Type B pancreatic cell (in vitro differentiated cells): ENCODE measurements at regions not wholly inside any gene's neighbourhood (a gene's known extent, or its start where the extent isn't known, plus 50 kb on each side); places are given as distances from the start of the nearest gene placed in this dataset.

Experiments
- DNase-seq: peaks from one replicate; pipeline ENCODE4 v3.0.0; 2021; ENCODE audit warnings: mixed read lengths; ENCODE audit not compliant: unreplicated experiment; ENCODE audit errors: extremely low spot score
- H3K27ac Mint-ChIP-seq: 2 replicates; pipeline ENCODE4 v1.8.0; 2021; ENCODE audit warnings: mild to moderate bottlenecking, mixed read lengths
- H3K27me3 Mint-ChIP-seq: 2 replicates; pipeline ENCODE4 v1.8.0; 2021; ENCODE audit warnings: mixed read lengths
- H3K36me3 Mint-ChIP-seq: 2 replicates; pipeline ENCODE4 v1.8.0; 2021; ENCODE audit warnings: mixed read lengths
- H3K4me1 Mint-ChIP-seq: one replicate; pipeline ENCODE4 v1.8.0; 2021; ENCODE audit warnings: mixed read lengths; ENCODE audit not compliant: unreplicated experiment
- H3K4me3 Mint-ChIP-seq: 2 replicates; pipeline ENCODE4 v1.8.0; 2021; ENCODE audit warnings: mild to moderate bottlenecking, mixed read lengths
- H3K9me3 Mint-ChIP-seq: 2 replicates; pipeline ENCODE4 v1.8.0; 2021; ENCODE audit warnings: mixed read lengths
- TF ChIP-seq, protein P1 (sequence below): fragments of 200-600 bp; sonication (generic); conservative IDR thresholded peaks from 2 replicates; pipeline ENCODE4 v1.5.0; 2021; ENCODE audit warnings: antibody characterized with exemption, mild to moderate bottlenecking

DNA sequence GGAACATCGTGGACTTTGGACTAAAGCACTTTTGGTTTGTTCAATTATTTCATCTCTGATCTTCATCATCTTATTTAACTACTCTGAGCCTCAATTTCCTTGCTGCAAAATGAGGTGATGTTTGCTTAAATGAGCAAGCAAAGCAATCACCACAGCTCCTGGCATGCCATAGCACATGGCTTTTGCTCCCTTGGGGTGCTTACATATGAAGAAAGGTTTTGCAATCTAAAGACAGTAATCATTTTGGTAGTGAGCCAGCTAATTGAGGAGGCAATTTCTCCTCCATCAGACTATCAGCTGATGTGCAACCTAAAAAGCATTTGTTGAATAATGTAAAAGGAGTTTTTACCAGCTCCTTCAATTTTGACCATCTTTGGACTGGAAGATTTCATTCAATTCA lies 68.8 kb upstream of the KCNJ15 start:
- no peak overlapping the region for H3K4me3 Mint-ChIP-seq
- H3K4me1 Mint-ChIP-seq: no peaks in the 10 kb centered on the region
- H3K27ac Mint-ChIP-seq: no peak overlapping the region
- peaks cover 8% of the 10 kb centered on the region for H3K9me3 Mint-ChIP-seq
- TF ChIP-seq, protein P1, sequence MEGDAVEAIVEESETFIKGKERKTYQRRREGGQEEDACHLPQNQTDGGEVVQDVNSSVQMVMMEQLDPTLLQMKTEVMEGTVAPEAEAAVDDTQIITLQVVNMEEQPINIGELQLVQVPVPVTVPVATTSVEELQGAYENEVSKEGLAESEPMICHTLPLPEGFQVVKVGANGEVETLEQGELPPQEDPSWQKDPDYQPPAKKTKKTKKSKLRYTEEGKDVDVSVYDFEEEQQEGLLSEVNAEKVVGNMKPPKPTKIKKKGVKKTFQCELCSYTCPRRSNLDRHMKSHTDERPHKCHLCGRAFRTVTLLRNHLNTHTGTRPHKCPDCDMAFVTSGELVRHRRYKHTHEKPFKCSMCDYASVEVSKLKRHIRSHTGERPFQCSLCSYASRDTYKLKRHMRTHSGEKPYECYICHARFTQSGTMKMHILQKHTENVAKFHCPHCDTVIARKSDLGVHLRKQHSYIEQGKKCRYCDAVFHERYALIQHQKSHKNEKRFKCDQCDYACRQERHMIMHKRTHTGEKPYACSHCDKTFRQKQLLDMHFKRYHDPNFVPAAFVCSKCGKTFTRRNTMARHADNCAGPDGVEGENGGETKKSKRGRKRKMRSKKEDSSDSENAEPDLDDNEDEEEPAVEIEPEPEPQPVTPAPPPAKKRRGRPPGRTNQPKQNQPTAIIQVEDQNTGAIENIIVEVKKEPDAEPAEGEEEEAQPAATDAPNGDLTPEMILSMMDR: no peak
- no peaks in the 10 kb centered on the region for H3K36me3 Mint-ChIP-seq
- no peak for DNase-seq
- H3K27me3 Mint-ChIP-seq: no peaks in the 10 kb centered on the region

DNA sequence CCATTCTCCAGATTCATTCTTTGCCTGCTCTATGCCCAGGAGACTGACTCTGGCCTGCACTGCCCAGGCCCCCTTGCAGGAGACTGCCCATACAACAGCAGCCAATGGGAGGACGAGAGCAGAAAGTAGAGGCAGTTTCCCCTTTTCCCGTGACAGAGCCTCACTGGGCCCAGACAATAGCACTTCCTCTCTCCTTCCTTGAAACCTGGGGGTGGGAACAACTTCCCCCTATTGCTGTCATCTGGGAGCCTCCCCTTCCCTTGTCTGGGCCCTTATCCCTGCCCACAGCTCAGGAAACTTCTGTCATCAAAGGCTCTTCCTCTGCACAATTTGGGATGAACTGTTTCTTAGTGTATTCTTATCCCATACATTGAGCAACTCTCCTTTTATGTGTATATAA lies 60.8 kb upstream of the KCNJ15 start:
- Mint-ChIP-seq H3K36me3 (no peaks in the 10 kb centered on the region), H3K4me1 (no peaks in the 10 kb centered on the region), H3K27me3 (no peaks in the 10 kb centered on the region), H3K9me3 (peaks cover 7% of the 10 kb centered on the region), H3K4me3 (no peak overlapping the region), H3K27ac (no peak overlapping the region)
- TF ChIP-seq, protein P1: no peak
- no peak for DNase-seq

DNA sequence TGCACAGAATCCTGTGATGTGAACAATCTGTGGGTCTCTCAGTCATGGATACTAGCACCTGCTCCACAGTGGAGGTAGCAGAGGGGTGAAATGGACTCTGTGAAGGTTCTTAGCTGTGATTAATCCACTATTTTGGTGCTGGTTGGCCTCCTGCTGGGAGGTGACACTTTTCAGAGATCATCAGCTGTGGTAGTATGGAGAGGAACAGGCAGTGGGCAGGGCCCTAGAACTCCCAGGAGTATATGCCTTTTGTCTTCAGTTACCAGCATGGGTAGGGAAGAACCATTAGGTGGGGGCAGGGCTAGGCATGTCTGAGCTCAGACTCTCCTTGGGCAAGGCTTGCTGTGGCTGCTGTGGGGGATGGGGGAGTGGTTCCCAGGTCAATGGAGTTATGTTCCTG lies 54.0 kb upstream of the KCNJ15 start:
- H3K9me3 Mint-ChIP-seq: no peaks in the 10 kb centered on the region
- no peaks in the 10 kb centered on the region for H3K27me3 Mint-ChIP-seq
- TF ChIP-seq, protein P1: no peak
- no peak overlapping the region for H3K27ac Mint-ChIP-seq
- peaks cover 8% of the 10 kb centered on the region for H3K4me1 Mint-ChIP-seq
- H3K36me3 Mint-ChIP-seq: no peaks in the 10 kb centered on the region
- no peak overlapping the region for H3K4me3 Mint-ChIP-seq
- no peak for DNase-seq

DNA sequence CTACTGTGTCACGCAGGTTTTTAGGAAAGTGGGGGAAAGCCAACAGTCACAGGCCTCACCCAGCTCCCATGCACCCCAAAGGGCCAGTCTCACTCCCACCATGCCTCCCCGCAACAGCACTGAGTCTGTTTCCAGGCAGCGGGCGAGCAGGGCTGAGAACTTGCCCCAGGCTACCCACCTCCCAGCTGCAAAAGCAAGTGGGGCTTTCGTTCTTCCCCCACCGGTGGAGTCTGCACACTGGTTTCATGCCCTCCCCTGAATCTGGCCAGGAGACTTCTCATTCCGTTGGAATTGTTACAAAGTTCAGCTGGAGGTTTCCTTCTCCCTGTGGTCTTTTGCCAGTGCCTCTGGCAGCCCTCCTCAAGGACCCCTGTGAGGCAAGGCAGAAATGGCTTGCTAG lies 53.6 kb upstream of the KCNJ15 start:
- Mint-ChIP-seq H3K36me3 (no peaks in the 10 kb centered on the region), H3K4me3 (no peak overlapping the region), H3K9me3 (no peaks in the 10 kb centered on the region), H3K27ac (no peak overlapping the region), H3K4me1 (peaks cover 8% of the 10 kb centered on the region), H3K27me3 (peaks cover 2% of the 10 kb centered on the region)
- DNase-seq: no peak
- TF ChIP-seq, protein P1: no peak

DNA sequence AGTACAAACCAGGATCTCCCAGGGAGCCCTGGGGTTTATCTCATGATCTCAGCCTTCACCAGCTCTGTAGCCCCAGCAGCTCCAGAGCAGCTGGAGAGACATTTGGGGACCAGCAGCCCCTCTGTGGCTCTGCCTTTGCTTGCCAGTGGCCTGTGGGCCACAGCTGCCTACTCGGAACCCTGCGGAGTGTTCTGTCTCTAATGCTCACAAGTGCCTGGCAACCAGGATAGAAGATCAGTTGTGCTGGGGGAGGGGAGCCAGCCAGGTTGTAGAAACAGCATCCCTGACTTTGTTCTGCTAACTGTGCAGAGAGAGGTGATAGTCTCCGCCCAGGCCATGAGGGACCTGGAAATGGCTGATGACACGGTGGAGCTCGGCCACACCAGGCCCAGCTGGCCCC lies 50.9 kb upstream of the KCNJ15 start:
- H3K27ac Mint-ChIP-seq: no peak overlapping the region
- H3K36me3 Mint-ChIP-seq: no peaks in the 10 kb centered on the region
- H3K9me3 Mint-ChIP-seq: peaks cover 12% of the 10 kb centered on the region
- H3K4me1 Mint-ChIP-seq: peaks cover 8% of the 10 kb centered on the region
- no peak overlapping the region for H3K4me3 Mint-ChIP-seq
- DNase-seq: no peak
- H3K27me3 Mint-ChIP-seq: peaks cover 4% of the 10 kb centered on the region
- TF ChIP-seq, protein P1: no peak

DNA sequence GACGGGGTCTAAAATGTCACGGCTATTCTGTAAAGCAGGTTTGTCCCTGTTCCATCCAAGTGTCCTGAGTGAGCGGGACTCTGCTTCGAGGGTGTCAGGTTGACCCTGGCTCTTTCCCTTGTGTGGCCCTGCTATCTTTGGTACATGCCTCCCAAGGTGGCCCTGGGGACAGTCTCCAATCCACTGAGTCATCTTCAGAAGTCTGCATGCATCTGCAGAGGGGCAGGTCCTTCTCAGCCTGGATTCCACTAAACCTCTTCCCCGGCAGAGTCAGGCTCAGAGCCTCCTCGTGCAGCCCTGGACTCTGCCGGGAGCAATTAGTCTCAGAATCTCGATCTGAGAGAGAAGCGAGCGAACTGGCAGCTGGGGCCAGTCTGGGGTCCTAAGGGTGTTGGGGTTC lies 50.1 kb upstream of the KCNJ15 start:
- no peak overlapping the region for H3K27ac Mint-ChIP-seq
- TF ChIP-seq, protein P1: no peak
- DNase-seq: no peak
- peaks cover 4% of the 10 kb centered on the region for H3K27me3 Mint-ChIP-seq
- peaks cover 12% of the 10 kb centered on the region for H3K9me3 Mint-ChIP-seq
- H3K4me3 Mint-ChIP-seq: no peak overlapping the region
- H3K36me3 Mint-ChIP-seq: no peaks in the 10 kb centered on the region
- H3K4me1 Mint-ChIP-seq: peaks cover 8% of the 10 kb centered on the region
